ENCODE measurements at regions not wholly inside any gene's neighbourhood (a gene's known extent, or its start where the extent isn't known, plus 50 kb on each side); places are given as distances from the start of the nearest gene placed in this dataset.

DNA sequence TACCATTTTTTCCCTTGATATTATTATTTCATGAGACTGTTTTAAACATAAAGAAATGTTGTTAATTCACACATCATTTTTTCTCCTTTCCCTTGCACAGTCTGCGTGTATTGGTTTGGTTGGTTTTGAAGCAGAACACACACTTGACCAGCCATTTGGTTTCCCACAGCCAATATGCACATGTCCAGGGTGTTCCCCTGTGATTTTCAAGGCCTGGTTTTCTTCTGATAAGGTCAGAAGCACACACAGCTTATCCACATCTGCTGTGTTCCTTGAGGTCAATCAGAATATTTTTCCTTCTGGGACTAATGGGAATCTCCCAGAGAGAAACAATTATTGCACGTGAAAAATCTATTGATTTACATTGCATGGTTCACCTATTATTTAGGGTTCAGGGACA, 103.2 kb upstream of the EFEMP1 start:
- intact Hi-C loops (cut with DNase I) = no loop called here
- Histone ChIP-seq H3K27ac (no peak overlapping the region), H3K36me3 (no peaks in the 10 kb centered on the region), H3K4me1 (no peaks in the 10 kb centered on the region), H3K27me3 (no peaks in the 10 kb centered on the region), H3K4me3 (no peak overlapping the region), H3K9me3 (no peaks in the 10 kb centered on the region)
- ATAC-seq (no peak), DNase-seq (no peak)
- WGBS, 2 donors = 75 to 76% methylated on average over 2 of the region's 2 CpGs
- TF ChIP-seq, protein P1, sequence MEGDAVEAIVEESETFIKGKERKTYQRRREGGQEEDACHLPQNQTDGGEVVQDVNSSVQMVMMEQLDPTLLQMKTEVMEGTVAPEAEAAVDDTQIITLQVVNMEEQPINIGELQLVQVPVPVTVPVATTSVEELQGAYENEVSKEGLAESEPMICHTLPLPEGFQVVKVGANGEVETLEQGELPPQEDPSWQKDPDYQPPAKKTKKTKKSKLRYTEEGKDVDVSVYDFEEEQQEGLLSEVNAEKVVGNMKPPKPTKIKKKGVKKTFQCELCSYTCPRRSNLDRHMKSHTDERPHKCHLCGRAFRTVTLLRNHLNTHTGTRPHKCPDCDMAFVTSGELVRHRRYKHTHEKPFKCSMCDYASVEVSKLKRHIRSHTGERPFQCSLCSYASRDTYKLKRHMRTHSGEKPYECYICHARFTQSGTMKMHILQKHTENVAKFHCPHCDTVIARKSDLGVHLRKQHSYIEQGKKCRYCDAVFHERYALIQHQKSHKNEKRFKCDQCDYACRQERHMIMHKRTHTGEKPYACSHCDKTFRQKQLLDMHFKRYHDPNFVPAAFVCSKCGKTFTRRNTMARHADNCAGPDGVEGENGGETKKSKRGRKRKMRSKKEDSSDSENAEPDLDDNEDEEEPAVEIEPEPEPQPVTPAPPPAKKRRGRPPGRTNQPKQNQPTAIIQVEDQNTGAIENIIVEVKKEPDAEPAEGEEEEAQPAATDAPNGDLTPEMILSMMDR (IDR thresholded peaks at IDR 0.05) = no peak

DNA sequence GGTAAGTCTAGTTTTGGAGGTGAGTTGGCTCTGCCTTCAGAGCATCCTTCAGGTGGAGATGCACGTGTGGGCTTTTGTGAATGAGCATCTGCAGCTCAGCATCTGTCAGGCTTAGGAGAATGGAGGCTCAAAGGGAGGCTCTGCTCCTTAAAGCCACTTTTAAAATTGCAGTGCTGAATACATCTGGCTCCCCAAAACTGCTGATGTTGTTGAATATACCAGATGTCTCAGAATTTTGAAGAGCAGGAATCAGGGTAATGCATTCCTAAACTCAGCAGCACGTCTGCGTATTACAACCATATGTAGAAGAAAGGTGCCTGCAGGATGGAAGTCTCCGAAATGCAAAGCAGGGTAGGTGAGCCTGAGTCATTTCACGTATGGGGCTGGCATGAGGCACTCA, 106.5 kb upstream of the EFEMP1 start:
- intact Hi-C loops (cut with DNase I) = no loop called here
- H3K36me3 ChIP-seq = no peaks in the 10 kb centered on the region
- TF ChIP-seq, protein P1 (IDR thresholded peaks at IDR 0.05) = no peak
- no peak overlapping the region for H3K4me3 ChIP-seq
- H3K4me1 ChIP-seq = no peaks in the 10 kb centered on the region
- no peak for DNase-seq
- no peak overlapping the region for H3K27ac ChIP-seq
- H3K27me3 ChIP-seq = no peaks in the 10 kb centered on the region
- ATAC-seq = no peak
- H3K9me3 ChIP-seq = no peaks in the 10 kb centered on the region
- WGBS, 2 donors = 80 to 89% methylated on average over 5 of the region's 5 CpGs

DNA sequence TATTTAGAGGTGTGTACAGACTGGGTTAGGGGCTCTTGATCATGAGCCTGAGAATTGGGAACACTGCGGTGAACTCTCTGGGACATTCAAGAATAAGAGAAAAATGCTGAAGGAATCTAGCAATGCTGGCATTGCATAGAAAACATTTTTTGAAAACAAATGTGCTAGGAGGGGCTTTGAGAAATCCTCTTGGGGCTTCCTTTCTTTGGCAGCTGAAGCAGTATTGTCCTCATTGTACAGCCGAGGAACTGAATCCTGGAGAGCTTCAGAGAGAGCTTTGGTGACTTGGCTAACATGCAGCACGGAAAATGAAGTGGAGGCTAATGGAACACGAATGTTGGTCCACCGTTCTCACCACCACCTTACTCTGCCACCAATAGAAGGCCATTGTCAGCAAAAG, 107.3 kb upstream of the EFEMP1 start:
- Histone ChIP-seq H3K4me3 (no peak overlapping the region), H3K27ac (no peak overlapping the region), H3K36me3 (no peaks in the 10 kb centered on the region), H3K27me3 (no peaks in the 10 kb centered on the region), H3K4me1 (no peaks in the 10 kb centered on the region), H3K9me3 (no peaks in the 10 kb centered on the region)
- no peak for DNase-seq
- TF ChIP-seq, protein P1 (IDR thresholded peaks at IDR 0.05) = no peak
- intact Hi-C loops (cut with DNase I) = no loop called here
- 55 to 57% methylated on average over 5 of the region's 5 CpGs for WGBS, 2 donors
- ATAC-seq = no peak

DNA sequence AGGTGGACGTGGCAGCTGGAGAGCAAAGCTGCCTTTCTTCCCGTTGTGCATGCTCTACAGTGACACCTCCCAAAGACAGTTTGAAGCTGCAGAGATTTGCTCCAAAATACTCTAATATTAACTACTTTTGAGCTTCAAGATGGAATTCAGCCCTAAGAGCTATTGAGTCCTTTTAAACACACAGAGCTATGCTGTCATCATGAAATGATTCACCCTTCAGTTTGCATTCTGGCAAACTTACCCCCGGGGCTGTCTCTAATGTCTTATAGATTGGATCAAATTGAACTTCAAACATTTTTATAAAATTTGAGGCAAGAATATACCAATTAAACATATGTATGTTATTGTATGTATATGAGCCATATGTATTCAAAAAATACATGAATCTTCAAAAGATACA, 110.7 kb upstream of the EFEMP1 start:
- WGBS, 2 donors = 65 to 76% methylated on average over 3 of the region's 3 CpGs
- Histone ChIP-seq H3K36me3 (no peaks in the 10 kb centered on the region), H3K9me3 (no peaks in the 10 kb centered on the region), H3K27me3 (peaks cover 0 to 4% (median 0%) of the 10 kb centered on the region in 7 donors), H3K4me3 (no peak overlapping the region), H3K4me1 (no peaks in the 10 kb centered on the region), H3K27ac (no peak overlapping the region)
- ATAC-seq (no peak), DNase-seq (no peak)
- intact Hi-C loops (cut with DNase I) = no loop called here
- TF ChIP-seq, protein P1 (IDR thresholded peaks at IDR 0.05) = no peak

DNA sequence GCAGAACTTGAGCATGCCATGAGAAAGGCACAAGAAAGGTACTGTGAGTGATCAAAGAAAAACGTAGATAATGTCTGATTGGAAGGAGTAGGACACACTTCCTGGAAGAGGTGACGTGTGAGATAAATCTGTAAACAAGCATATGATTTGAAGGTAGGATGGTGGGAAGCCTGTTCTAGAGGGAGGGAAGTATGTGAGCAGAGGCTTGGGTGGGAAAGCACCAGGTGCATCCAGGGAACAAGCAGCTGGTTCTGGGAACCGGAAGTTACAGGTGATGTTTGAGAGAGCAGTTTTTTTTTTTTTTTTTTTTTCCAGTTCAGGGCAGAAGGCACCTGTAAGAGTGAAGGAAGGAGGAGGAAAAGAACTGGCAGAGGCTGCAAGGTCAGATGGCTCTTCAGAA, 116.6 kb upstream of the EFEMP1 start:
- TF ChIP-seq, protein P1 (IDR thresholded peaks at IDR 0.05) = no peak
- ATAC-seq (no peak), DNase-seq (no peak)
- H3K27me3 ChIP-seq = peaks cover 0 to 4% (median 0%) of the 10 kb centered on the region in 7 donors
- H3K9me3 ChIP-seq = no peaks in the 10 kb centered on the region
- H3K4me1 ChIP-seq = no peaks in the 10 kb centered on the region
- H3K27ac ChIP-seq = no peak overlapping the region
- intact Hi-C loops (cut with DNase I) = no loop called here
- H3K4me3 ChIP-seq = no peak overlapping the region
- H3K36me3 ChIP-seq = no peaks in the 10 kb centered on the region
- 60 to 71% methylated on average over 3 of the region's 3 CpGs for WGBS, 2 donors

Measured in heart right ventricle (tissue), 16 donors.